Heart left ventricle (tissue), 13 donors: ENCODE measurements at regions not wholly inside any gene's neighbourhood (a gene's known extent, or its start where the extent isn't known, plus 50 kb on each side); places are given as distances from the start of the nearest gene placed in this dataset.

Experiments used
- POLR2A ChIP-seq, 2 donors: fragments of 450-650 bp; IDR thresholded peaks; one replicate each; pipeline ENCODE4 v1.6.1; 2017; ENCODE audit warnings: antibody characterized with exemption in 2 of 2, mild to moderate bottlenecking in 2 of 2, moderate library complexity in 2 of 2
- TF ChIP-seq, protein P1 (sequence below), 12 donors: fragments of 200-600 bp; sonication (generic) in 4 of 12; IDR thresholded peaks; one replicate each; pipeline versions ENCODE4 v1.5.0 to v1.8.0; 2018 to 2022; ENCODE audit warnings: antibody characterized with exemption in 12 of 12, mild to moderate bottlenecking in 5 of 12
- donor health status: ischemic (EF 13 %, LVEDD 7.1; RV severe dilation, severe dysfunction).
- donor health status: DM: no; HTN: yes; CAD: no.
- donor health status: DM: no; HTN: no; CAD: no.
- donor health status: ischemic (EF 25% LVEDD 6.9; RV normal size, moderate dysfunction).
- donor health status: ischemic (EF 25% LVEDD 5.7; RV mildly dilated, moderate dysfunction).
- donor health status: ischemic (EF 35%, LVEDD 5.7; RV mildly dilated, moderate dysfunction).
- donor health status: nonischemic (EF 11% LVEDD 7.7; RV severe dilation, severe dysfunction).
- donor health status: DM: yes; HTN: yes; CAD: no.
- donor health status: PGD.
- donor health status: ischemic (EF 29% LVEDD 5.4; RV normal size, mild dysfunction).
- donor health status: nonischemic (EF 23%, LVEDD 6.1; RV moderate dilation, normal function).

DNA sequence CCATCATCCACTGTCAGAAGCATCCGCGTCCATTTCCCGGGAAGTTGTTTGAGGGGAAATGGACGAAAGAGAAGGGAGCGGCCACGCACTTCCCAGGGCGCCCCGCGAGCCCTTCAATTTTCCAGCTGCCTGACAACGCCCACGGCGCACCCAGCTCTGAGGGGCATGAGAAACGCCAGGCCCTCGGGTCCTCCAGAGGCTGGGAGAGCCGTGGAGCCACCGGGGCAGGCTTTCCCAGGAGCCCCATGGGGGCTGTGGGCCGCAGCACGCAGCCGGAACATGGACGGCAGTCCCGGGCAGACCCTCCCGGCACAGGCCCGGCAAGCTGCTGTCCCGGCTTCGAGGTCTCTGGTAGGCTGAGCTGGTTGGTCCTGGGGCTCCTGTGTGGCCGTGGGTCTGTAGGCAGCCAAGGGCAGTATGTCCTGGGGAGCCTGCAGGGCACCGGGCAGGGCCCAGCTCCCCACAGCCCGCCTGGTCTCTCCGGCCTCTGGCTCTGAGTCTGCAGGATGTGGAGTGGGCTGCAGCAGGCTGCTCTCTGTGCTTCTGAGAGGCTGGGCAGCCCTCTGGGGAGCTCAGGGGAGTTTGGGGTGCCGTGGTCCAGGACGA lies 115.2 kb downstream of the FAM53A start:
- TF ChIP-seq POLR2A (IDR thresholded peaks at IDR 0.05): no peak
- TF ChIP-seq, protein P1, sequence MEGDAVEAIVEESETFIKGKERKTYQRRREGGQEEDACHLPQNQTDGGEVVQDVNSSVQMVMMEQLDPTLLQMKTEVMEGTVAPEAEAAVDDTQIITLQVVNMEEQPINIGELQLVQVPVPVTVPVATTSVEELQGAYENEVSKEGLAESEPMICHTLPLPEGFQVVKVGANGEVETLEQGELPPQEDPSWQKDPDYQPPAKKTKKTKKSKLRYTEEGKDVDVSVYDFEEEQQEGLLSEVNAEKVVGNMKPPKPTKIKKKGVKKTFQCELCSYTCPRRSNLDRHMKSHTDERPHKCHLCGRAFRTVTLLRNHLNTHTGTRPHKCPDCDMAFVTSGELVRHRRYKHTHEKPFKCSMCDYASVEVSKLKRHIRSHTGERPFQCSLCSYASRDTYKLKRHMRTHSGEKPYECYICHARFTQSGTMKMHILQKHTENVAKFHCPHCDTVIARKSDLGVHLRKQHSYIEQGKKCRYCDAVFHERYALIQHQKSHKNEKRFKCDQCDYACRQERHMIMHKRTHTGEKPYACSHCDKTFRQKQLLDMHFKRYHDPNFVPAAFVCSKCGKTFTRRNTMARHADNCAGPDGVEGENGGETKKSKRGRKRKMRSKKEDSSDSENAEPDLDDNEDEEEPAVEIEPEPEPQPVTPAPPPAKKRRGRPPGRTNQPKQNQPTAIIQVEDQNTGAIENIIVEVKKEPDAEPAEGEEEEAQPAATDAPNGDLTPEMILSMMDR (IDR thresholded peaks at IDR 0.05): no peak
